H9 (cell line): ENCODE measurements at regions not wholly inside any gene's neighbourhood (a gene's known extent, or its start where the extent isn't known, plus 50 kb on each side); places are given as distances from the start of the nearest gene placed in this dataset.

ENCODE experiments used
- DNase-seq: peaks from one replicate; pipeline ENCODE4 v3.0.0-alpha.2; 2017
- H2AFZ ChIP-seq: one replicate; pipeline ENCODE4 v1.6.1; 2013; ENCODE audit warnings: mild to moderate bottlenecking, low read length, control low read depth, moderate library complexity
- H2AK5ac ChIP-seq: 2 replicates; pipeline ENCODE4 v1.6.1; 2013; ENCODE audit warnings: low read length, control low read depth, mixed read lengths; ENCODE audit not compliant: insufficient read length
- H2BK120ac ChIP-seq: one replicate; pipeline ENCODE4 v1.6.1; 2013; ENCODE audit warnings: low read depth, mild to moderate bottlenecking, low read length, control low read depth, inconsistent platforms; ENCODE audit not compliant: poor library complexity, severe bottlenecking
- H2BK12ac ChIP-seq: 2 replicates; pipeline ENCODE4 v1.6.1; 2013; ENCODE audit warnings: low read length, control low read depth, mixed read lengths, low read depth; ENCODE audit not compliant: insufficient read length
- H2BK15ac ChIP-seq: 2 replicates; pipeline ENCODE4 v1.6.1; 2013; ENCODE audit warnings: low read depth, low read length, control low read depth
- H2BK20ac ChIP-seq: one replicate; pipeline ENCODE4 v1.6.1; 2013; ENCODE audit warnings: low read depth, mild to moderate bottlenecking, low read length, control low read depth, inconsistent platforms; ENCODE audit not compliant: poor library complexity, severe bottlenecking
- H2BK5ac ChIP-seq: 2 replicates; pipeline ENCODE4 v1.6.1; 2013; ENCODE audit warnings: low read length, control low read depth, mixed read lengths; ENCODE audit not compliant: insufficient read length
- H3K14ac ChIP-seq: 2 replicates; pipeline ENCODE4 v1.6.1; 2013; ENCODE audit warnings: low read length, control low read depth; ENCODE audit not compliant: insufficient read depth
- H3K18ac ChIP-seq: 2 replicates; pipeline ENCODE4 v1.6.1; 2013; ENCODE audit warnings: low read depth, mild to moderate bottlenecking, mixed read lengths, low read length, control low read depth; ENCODE audit not compliant: insufficient read length
- H3K23ac ChIP-seq: 2 replicates; pipeline ENCODE4 v1.6.1; 2013; ENCODE audit warnings: low read length, control low read depth, mixed read lengths, low read depth; ENCODE audit not compliant: insufficient read length
- H3K23me2 ChIP-seq: 2 replicates; pipeline ENCODE4 v1.6.1; 2013; ENCODE audit warnings: low read depth, mild to moderate bottlenecking, mixed read lengths, low read length, control low read depth; ENCODE audit not compliant: insufficient read length, poor library complexity, severe bottlenecking
- H3K27ac ChIP-seq: 2 replicates; pipeline ENCODE4 v1.5.1; 2013; ENCODE audit warnings: low read length, control low read depth, mixed read lengths, low read depth; ENCODE audit not compliant: insufficient read length
- H3K27me3 ChIP-seq: 2 replicates; pipeline ENCODE4 v1.6.1; 2013; ENCODE audit warnings: low read length, control low read depth, inconsistent platforms; ENCODE audit not compliant: insufficient read depth
- H3K4ac ChIP-seq: 2 replicates; pipeline ENCODE4 v1.6.1; 2013; ENCODE audit warnings: low read depth, mild to moderate bottlenecking, control low read depth, inconsistent platforms, low read length, moderate library complexity
- H3K4me1 ChIP-seq: 2 replicates; pipeline ENCODE4 v1.6.1; 2013; ENCODE audit warnings: low read length, control low read depth, inconsistent platforms; ENCODE audit not compliant: insufficient read depth
- H3K4me2 ChIP-seq: 2 replicates; pipeline ENCODE4 v1.6.1; 2013; ENCODE audit warnings: low read length, control low read depth, mixed read lengths; ENCODE audit not compliant: insufficient read length, insufficient read depth
- H3K56ac ChIP-seq: 2 replicates; pipeline ENCODE4 v1.6.1; 2013; ENCODE audit warnings: low read depth, mild to moderate bottlenecking, mixed read lengths, low read length, control low read depth; ENCODE audit not compliant: insufficient read length
- H3K79me1 ChIP-seq: 2 replicates; pipeline ENCODE4 v1.6.1; 2013; ENCODE audit warnings: low read depth, mild to moderate bottlenecking, moderate library complexity, low read length, control low read depth, inconsistent platforms; ENCODE audit not compliant: insufficient read depth, poor library complexity, severe bottlenecking
- H3K79me2 ChIP-seq: 2 replicates; pipeline ENCODE4 v1.6.1; 2013; ENCODE audit warnings: low read length, control low read depth, inconsistent platforms; ENCODE audit not compliant: insufficient read depth
- H3K9ac ChIP-seq: 2 replicates; pipeline ENCODE4 v1.6.1; 2013; ENCODE audit warnings: low read length, control low read depth, mixed read lengths; ENCODE audit not compliant: insufficient read length; ENCODE audit errors: extremely low read depth
- H3K9me3 ChIP-seq: one replicate; pipeline ENCODE4 v1.6.1; 2013; ENCODE audit warnings: low read depth, low read length, inconsistent platforms; ENCODE audit not compliant: control insufficient read depth
- H3T11ph ChIP-seq: one replicate; pipeline ENCODE4 v1.6.1; 2013; ENCODE audit warnings: mild to moderate bottlenecking, low read length, control low read depth, inconsistent platforms
- H4K20me1 ChIP-seq: one replicate; pipeline ENCODE4 v1.6.1; 2013; ENCODE audit not compliant: control insufficient read depth, insufficient read length, insufficient read depth
- H4K5ac ChIP-seq: 2 replicates; pipeline ENCODE4 v1.6.1; 2013; ENCODE audit warnings: low read depth, mild to moderate bottlenecking, mixed read lengths, low read length, control low read depth; ENCODE audit not compliant: insufficient read length
- H4K8ac ChIP-seq: replicated peaks from 2 replicates; pipeline ENCODE4 v1.6.1; 2013; ENCODE audit warnings: low read length, control low read depth, mixed read lengths, low read depth; ENCODE audit not compliant: insufficient read length
- H4K91ac ChIP-seq: 2 replicates; pipeline ENCODE4 v1.6.1; 2013; ENCODE audit warnings: low read depth, mild to moderate bottlenecking, moderate library complexity, mixed read lengths, low read length, control low read depth; ENCODE audit not compliant: insufficient read length
- H3K27ac Mint-ChIP-seq, 3 experiments: 2 replicates in 2 of 3; 3 replicates in 1 of 3; pipeline ENCODE4 v1.8.0; 2020 to 2021; ENCODE audit warnings: mixed read lengths in 3 of 3, mild to moderate bottlenecking in 1 of 3, moderate library complexity in 1 of 3
- H3K27me3 Mint-ChIP-seq: 2 replicates; pipeline ENCODE4 v1.8.0; 2021; ENCODE audit warnings: low read depth, mild to moderate bottlenecking, moderate library complexity, mixed read lengths
- H3K36me3 Mint-ChIP-seq, 3 experiments: 2 replicates in 2 of 3; 3 replicates in 1 of 3; pipeline ENCODE4 v1.8.0; 2020 to 2021; ENCODE audit warnings: low read depth in 3 of 3, mixed read lengths in 3 of 3; ENCODE audit not compliant: insufficient read depth in 1 of 3
- H3K4me1 Mint-ChIP-seq, 2 experiments: 2 replicates each; pipeline ENCODE4 v1.8.0; 2020; ENCODE audit warnings: mixed read lengths in 2 of 2
- H3K4me3 Mint-ChIP-seq, 2 experiments: 2 replicates in 1 of 2; 3 replicates in 1 of 2; pipeline ENCODE4 v1.8.0; 2020 to 2021; ENCODE audit warnings: mild to moderate bottlenecking in 2 of 2, mixed read lengths in 2 of 2, moderate library complexity in 1 of 2
- H3K9me3 Mint-ChIP-seq, 2 experiments: 2 replicates in 1 of 2; 3 replicates in 1 of 2; pipeline ENCODE4 v1.8.0; 2020; ENCODE audit warnings: mild to moderate bottlenecking in 2 of 2, mixed read lengths in 2 of 2, moderate library complexity in 1 of 2
- WGBS: extraction: QIAGEN DNeasy Blood & Tissue Kit; methylation state at CpG from one replicate; pipeline ENCODE4 v1.1.7; 2013; ENCODE audit warnings: missing lambda C conversion rate, low lambda C conversion rate, mixed read lengths; ENCODE audit not compliant: insufficient read length; ENCODE audit errors: extremely low coverage; 5-methylcytosine and 5-hydroxymethylcytosine counted together
- TF ChIP-seq, protein P1 (sequence below): fragments of 200-600 bp; sonication (generic); conservative IDR thresholded peaks from 3 replicates; pipeline ENCODE4 v1.8.0; 2021; ENCODE audit warnings: antibody characterized with exemption, mild to moderate bottlenecking

DNA sequence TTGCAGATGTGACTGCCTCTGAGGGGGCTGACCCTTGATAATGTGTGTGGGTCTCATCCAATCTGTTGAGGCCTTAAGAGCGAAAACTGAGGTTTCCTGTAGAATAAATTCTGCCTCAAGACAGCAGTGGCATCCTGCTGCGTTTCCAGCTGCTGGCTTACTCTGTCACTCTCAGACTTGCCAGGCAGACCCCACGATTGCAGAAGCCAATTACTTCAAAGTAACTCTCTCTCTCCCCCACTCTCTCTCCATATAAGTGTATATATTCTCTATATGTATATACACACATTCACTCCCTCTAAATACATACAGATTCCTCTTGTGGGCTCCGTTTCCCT, 152.5 kb upstream of the ALKAL2 start:
- Histone ChIP-seq H3K79me2 (no peaks in the 10 kb centered on the region), H3K14ac (no peak overlapping the region), H3K56ac (no peak overlapping the region), H3K23me2 (no peaks in the 10 kb centered on the region), H2BK5ac (no peak overlapping the region), H3K4me1 (no peaks in the 10 kb centered on the region), H3K4ac (no peak overlapping the region), H3K27ac (no peak overlapping the region), H4K20me1 (no peaks in the 10 kb centered on the region), H4K8ac (no peak overlapping the region), H3K18ac (no peak overlapping the region), H2AK5ac (no peak overlapping the region), H3K79me1 (no peaks in the 10 kb centered on the region), H3K4me2 (no peak overlapping the region), H4K5ac (no peak overlapping the region), H2AFZ (no peak overlapping the region), H3K9me3 (no peaks in the 10 kb centered on the region), H3K23ac (no peak overlapping the region), H2BK12ac (no peak overlapping the region), H2BK15ac (no peak overlapping the region), H2BK120ac (no peak overlapping the region), H3T11ph (no peak overlapping the region), H3K9ac (no peak overlapping the region), H3K27me3 (no peaks in the 10 kb centered on the region), H2BK20ac (no peak overlapping the region), H4K91ac (no peak overlapping the region)
- TF ChIP-seq, protein P1, sequence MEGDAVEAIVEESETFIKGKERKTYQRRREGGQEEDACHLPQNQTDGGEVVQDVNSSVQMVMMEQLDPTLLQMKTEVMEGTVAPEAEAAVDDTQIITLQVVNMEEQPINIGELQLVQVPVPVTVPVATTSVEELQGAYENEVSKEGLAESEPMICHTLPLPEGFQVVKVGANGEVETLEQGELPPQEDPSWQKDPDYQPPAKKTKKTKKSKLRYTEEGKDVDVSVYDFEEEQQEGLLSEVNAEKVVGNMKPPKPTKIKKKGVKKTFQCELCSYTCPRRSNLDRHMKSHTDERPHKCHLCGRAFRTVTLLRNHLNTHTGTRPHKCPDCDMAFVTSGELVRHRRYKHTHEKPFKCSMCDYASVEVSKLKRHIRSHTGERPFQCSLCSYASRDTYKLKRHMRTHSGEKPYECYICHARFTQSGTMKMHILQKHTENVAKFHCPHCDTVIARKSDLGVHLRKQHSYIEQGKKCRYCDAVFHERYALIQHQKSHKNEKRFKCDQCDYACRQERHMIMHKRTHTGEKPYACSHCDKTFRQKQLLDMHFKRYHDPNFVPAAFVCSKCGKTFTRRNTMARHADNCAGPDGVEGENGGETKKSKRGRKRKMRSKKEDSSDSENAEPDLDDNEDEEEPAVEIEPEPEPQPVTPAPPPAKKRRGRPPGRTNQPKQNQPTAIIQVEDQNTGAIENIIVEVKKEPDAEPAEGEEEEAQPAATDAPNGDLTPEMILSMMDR = no peak
- DNase-seq = no peak
- peaks cover 5% of the 10 kb centered on the region for H3K27me3 Mint-ChIP-seq
- H3K36me3 Mint-ChIP-seq = no peaks in the 10 kb centered on the region
- no CpG with 5 or more reads among the region's 4 CpGs for WGBS
- no peaks in the 10 kb centered on the region for H3K9me3 Mint-ChIP-seq
- no peak overlapping the region for H3K27ac Mint-ChIP-seq
- peaks cover 3 to 5% of the 10 kb centered on the region in 2 experiments; a peak in 2 of 4 replicates for H3K4me1 Mint-ChIP-seq
- no peak overlapping the region for H3K4me3 Mint-ChIP-seq
